A673 (cell line): ENCODE measurements at regions not wholly inside any gene's neighbourhood (a gene's known extent, or its start where the extent isn't known, plus 50 kb on each side); places are given as distances from the start of the nearest gene placed in this dataset.

Experiments
- BruUV-seq: library from RNA; stranded (reverse); fragments of 400-500 nt; replicated peaks from 2 replicates; lab custom pipeline; 2021; lab: Mats Ljungman, UMichigan
- CTCF ChIA-PET: fragments of 300-600 bp; sonication (Branson Sonifier 250); formaldehyde crosslinking; loops from one replicate; lab custom pipeline; 2022; ENCODE audit warnings: antibody characterized with exemption; lab: Charles Lee
- POLR2A ChIA-PET: fragments of 300-600 bp; sonication (Branson Sonifier 250); formaldehyde crosslinking; loops from one replicate; lab custom pipeline; 2022; ENCODE audit warnings: antibody characterized with exemption; ENCODE audit not compliant: low non-redundant PET; lab: Charles Lee
- DNase-seq: peaks from one replicate; pipeline ENCODE4 v3.0.0-alpha.2; 2015; ENCODE audit warnings: low spot score
- H3K27ac ChIP-seq: fragments of 200-600 bp; sonication (generic); 2 replicates; pipeline ENCODE4 v1.5.1; 2016; ENCODE audit warnings: mixed run types, low read depth, mild to moderate bottlenecking, mixed read lengths, antibody characterized with exemption, low read length; ENCODE audit not compliant: poor library complexity, severe bottlenecking
- H3K27me3 ChIP-seq: fragments of 200-600 bp; sonication (generic); replicated peaks from 2 replicates; pipeline ENCODE4 v1.6.1; 2017; ENCODE audit warnings: mixed run types, low read depth, mild to moderate bottlenecking, mixed read lengths, antibody characterized with exemption, low read length; ENCODE audit not compliant: insufficient read depth, poor library complexity
- H3K36me3 ChIP-seq: fragments of 200-600 bp; sonication (generic); 2 replicates; pipeline ENCODE4 v1.6.1; 2016; ENCODE audit warnings: mixed run types, mild to moderate bottlenecking, mixed read lengths, antibody characterized with exemption, low read length; ENCODE audit not compliant: insufficient read depth, poor library complexity, severe bottlenecking
- H3K4me1 ChIP-seq: fragments of 200-600 bp; sonication (generic); 2 replicates; pipeline ENCODE4 v1.6.1; 2017; ENCODE audit warnings: mixed run types, mild to moderate bottlenecking, mixed read lengths, antibody characterized with exemption, low read length; ENCODE audit not compliant: insufficient read depth, poor library complexity, severe bottlenecking
- H3K4me3 ChIP-seq: fragments of 200-600 bp; sonication (generic); 2 replicates; pipeline ENCODE4 v1.5.1; 2016; ENCODE audit warnings: low read depth, mixed run types, mild to moderate bottlenecking, mixed read lengths, low read length; ENCODE audit not compliant: poor library complexity, severe bottlenecking
- H3K9me3 ChIP-seq: fragments of 200-600 bp; sonication (generic); 2 replicates; pipeline ENCODE4 v1.6.1; 2016; ENCODE audit warnings: mixed run types, low read depth, mild to moderate bottlenecking, mixed read lengths, antibody characterized with exemption, low read length; ENCODE audit not compliant: poor library complexity, severe bottlenecking
- CTCF ChIP-seq: fragments of 300-800, 200-600 bp; sonication (generic); conservative IDR thresholded peaks from 2 replicates; pipeline ENCODE4 v1.5.1; 2017; ENCODE audit warnings: low read depth, mild to moderate bottlenecking, antibody characterized with exemption, low read length, moderate library complexity, mixed read lengths
- EZH2 ChIP-seq: fragments of 200-600 bp; sonication (generic); IDR thresholded peaks from 2 replicates; pipeline ENCODE4 v1.6.1; 2017; ENCODE audit warnings: borderline replicate concordance, low read depth, mild to moderate bottlenecking, mixed read lengths, antibody characterized with exemption, low read length; ENCODE audit not compliant: poor library complexity, severe bottlenecking
- intact Hi-C: fragments of 100-400 bp; cut with micrococcal nuclease; formaldehyde crosslinking; loops from one replicate; pipeline ENCODE4 v1.10.0; 2022; ENCODE audit not compliant: unreplicated experiment

- ChIA-PET CTCF (no interaction called here), POLR2A (no interaction called here)
- H3K27ac ChIP-seq = no peak overlapping the region
- H3K27me3 ChIP-seq = peaks cover 5% of the 10 kb centered on the region
- no peak overlapping the region for H3K4me3 ChIP-seq
- intact Hi-C loops = no loop called here
- H3K4me1 ChIP-seq = peaks cover 7% of the 10 kb centered on the region
- no TSS peak for BruUV-seq
- H3K36me3 ChIP-seq = no peaks in the 10 kb centered on the region
- H3K9me3 ChIP-seq = no peaks in the 10 kb centered on the region
- no peak for TF ChIP-seq CTCF
- TF ChIP-seq EZH2 = no peak
- DNase-seq = no peak
These were observed 851.4 kb downstream of the MAT2B start for GRCh38 chr5:164356790-164357189.

- intact Hi-C loops = no loop called here
- ChIA-PET CTCF (no interaction called here), POLR2A (no interaction called here)
- H3K9me3 ChIP-seq = no peaks in the 10 kb centered on the region
- H3K27ac ChIP-seq = no peak overlapping the region
- TF ChIP-seq EZH2 (no peak), CTCF (no peak)
- no peak for DNase-seq
- no peak overlapping the region for H3K4me3 ChIP-seq
- no peaks in the 10 kb centered on the region for H3K36me3 ChIP-seq
- peaks cover 12% of the 10 kb centered on the region for H3K27me3 ChIP-seq
- peaks cover 7% of the 10 kb centered on the region for H3K4me1 ChIP-seq
- BruUV-seq = no TSS peak
These were observed 852.1 kb downstream of the MAT2B start for GRCh38 chr5:164357395-164358033.

GRCh38 chr5:164358531-164359259 lies 853.3 kb downstream of the MAT2B start:
- ChIA-PET CTCF (no interaction called here), POLR2A (no interaction called here)
- peaks cover 20% of the 10 kb centered on the region for H3K27me3 ChIP-seq
- TF ChIP-seq EZH2 = no peak
- TF ChIP-seq CTCF = no peak
- H3K4me1 ChIP-seq = peaks cover 2% of the 10 kb centered on the region
- no peaks in the 10 kb centered on the region for H3K36me3 ChIP-seq
- H3K27ac ChIP-seq = no peak overlapping the region
- intact Hi-C loops = no loop called here
- BruUV-seq = no TSS peak
- DNase-seq = no peak
- H3K9me3 ChIP-seq = no peaks in the 10 kb centered on the region
- H3K4me3 ChIP-seq = no peak overlapping the region
